Endothelial cell of umbilical vein (primary cell): ENCODE measurements at regions not wholly inside any gene's neighbourhood (a gene's known extent, or its start where the extent isn't known, plus 50 kb on each side); places are given as distances from the start of the nearest gene placed in this dataset.
A peak's percentile ranks its signal among the peaks of the same experiment; 100 is the strongest.

ENCODE experiments used
- BruUV-seq: library from RNA; stranded (reverse); fragments of 400-500 nt; replicated peaks from 2 replicates; lab custom pipeline; 2021; lab: Mats Ljungman, UMichigan
- CTCF ChIA-PET: fragments of 300-600, 350-600 bp; sonication (Branson Sonifier 250); formaldehyde crosslinking; loops from one replicate; lab custom pipeline; 2021; ENCODE audit warnings: antibody characterized with exemption, inconsistent platforms; lab: Charles Lee
- POLR2A ChIA-PET: fragments of 300-600, 350-600 bp; sonication (Branson Sonifier 250); formaldehyde crosslinking; loops from one replicate; lab custom pipeline; 2021; ENCODE audit warnings: antibody characterized with exemption, inconsistent platforms; lab: Charles Lee
- DNase-seq: peaks from one replicate; pipeline ENCODE4 v3.0.0-alpha.2; 2011; ENCODE audit warnings: low read depth, low spot score
- FAIRE-seq: peaks from 2 replicates; lab custom pipeline; 2011; peaks lifted over from hg19 to GRCh38; lab: Jason Lieb, UNC
- H2AFZ ChIP-seq: 2 replicates; pipeline ENCODE4 v1.6.0; 2012; ENCODE audit warnings: low read depth, low read length, control low read depth, inconsistent platforms
- H3K27ac ChIP-seq: 2 replicates; pipeline ENCODE4 v1.5.1; 2011; ENCODE audit warnings: low read depth, mild to moderate bottlenecking, control low read depth, low read length, moderate library complexity; ENCODE audit not compliant: insufficient read depth
- H3K27me3 ChIP-seq, 2 experiments: 2 replicates each; pipeline versions ENCODE4 v1.6.0 to v1.6.1; 2011; ENCODE audit warnings: low read length in 2 of 2, mixed read lengths in 1 of 2; ENCODE audit not compliant: control insufficient read depth in 2 of 2, insufficient read depth in 2 of 2
- H3K36me3 ChIP-seq, 2 experiments: 2 replicates in 1 of 2; 3 replicates in 1 of 2; pipeline ENCODE4 v1.5.1; 2011; ENCODE audit warnings: low read length in 2 of 2, mild to moderate bottlenecking in 1 of 2, moderate library complexity in 1 of 2; ENCODE audit not compliant: control insufficient read depth in 2 of 2, insufficient read depth in 2 of 2; ENCODE audit errors: extremely low read depth in 1 of 2
- H3K4me1 ChIP-seq: 3 replicates; pipeline ENCODE4 v1.5.1; 2011; ENCODE audit warnings: mild to moderate bottlenecking, low read length; ENCODE audit not compliant: control insufficient read depth, insufficient read depth; ENCODE audit errors: extremely low read depth
- H3K4me2 ChIP-seq: 2 replicates; pipeline ENCODE4 v1.6.1; 2011; ENCODE audit warnings: low read length, control low read depth, mixed read lengths; ENCODE audit not compliant: insufficient read depth
- H3K4me3 ChIP-seq, 3 experiments: fragments of 200-600 bp in 1 of 3; sonication (generic), shearing (Covaris generic) in 1 of 3; replicated peaks in 1 of 3; 2 replicates each; pipeline ENCODE4 v1.5.1; 2011 to 2016; ENCODE audit warnings: control low read depth in 3 of 3, low read length in 3 of 3, mild to moderate bottlenecking in 2 of 3, inconsistent platforms in 1 of 3, low read depth in 1 of 3, moderate library complexity in 1 of 3; ENCODE audit not compliant: insufficient read depth in 1 of 3
- H3K79me2 ChIP-seq: 2 replicates; pipeline ENCODE4 v1.6.0; 2012; ENCODE audit warnings: low read length, inconsistent platforms; ENCODE audit not compliant: control insufficient read depth, insufficient read depth
- H3K9ac ChIP-seq: replicated peaks from 2 replicates; pipeline ENCODE3; 2011; ENCODE audit warnings: low read length, control low read depth; ENCODE audit not compliant: insufficient read depth; ENCODE audit errors: extremely low read depth
- H3K9me1 ChIP-seq: replicated peaks from 3 replicates; pipeline ENCODE4 v1.6.0; 2011; ENCODE audit warnings: mild to moderate bottlenecking, low read length; ENCODE audit not compliant: control insufficient read depth, insufficient read depth; ENCODE audit errors: extremely low read depth
- H3K9me3 ChIP-seq: replicated peaks from 2 replicates; pipeline ENCODE4 v1.5.1; 2012; ENCODE audit warnings: low read length, inconsistent platforms; ENCODE audit not compliant: control insufficient read depth, insufficient read depth
- H4K20me1 ChIP-seq: replicated peaks from 2 replicates; pipeline ENCODE3; 2011; ENCODE audit warnings: mild to moderate bottlenecking, low read length; ENCODE audit not compliant: control insufficient read depth, insufficient read depth; ENCODE audit errors: extremely low read depth
- FOS ChIP-seq: IDR thresholded peaks from 2 replicates; pipeline ENCODE4 v1.6.1; 2011; ENCODE audit warnings: mild to moderate bottlenecking, low read length, moderate library complexity, borderline replicate concordance; ENCODE audit not compliant: insufficient read depth
- GATA2 ChIP-seq: IDR thresholded peaks from 2 replicates; pipeline ENCODE4 v1.7.0; 2011; ENCODE audit warnings: low read depth, mild to moderate bottlenecking, moderate library complexity, mixed read lengths, low read length; ENCODE audit not compliant: insufficient read length, insufficient read depth
- MAX ChIP-seq: IDR thresholded peaks from 2 replicates; pipeline ENCODE4 v1.6.1; 2011; ENCODE audit not compliant: insufficient read depth, insufficient read length
- MYC ChIP-seq: IDR thresholded peaks from one replicate; pipeline ENCODE4 v1.6.1; 2011; ENCODE audit warnings: mild to moderate bottlenecking, low read depth, low read length
- POLR2A ChIP-seq: IDR thresholded peaks from 2 replicates; pipeline ENCODE4 v1.6.1; 2012; ENCODE audit warnings: low read depth, mild to moderate bottlenecking, control low read depth, low read length
- POLR2AphosphoS5 ChIP-seq: IDR thresholded peaks from 2 replicates; pipeline ENCODE4 v1.6.1; 2012; ENCODE audit warnings: low read depth, mild to moderate bottlenecking, control low read depth, low read length, moderate library complexity; ENCODE audit not compliant: insufficient read depth
- dilution Hi-C: fragments of 300-500 bp; cut with MboI; formaldehyde crosslinking; loops from one replicate; pipeline ENCODE4 v1.15.0; 2019; ENCODE audit warnings: low sequenced_read_pairs; ENCODE audit not compliant: extremely low pct_ligation_motif_present
- intact Hi-C: fragments of 100-400 bp; cut with micrococcal nuclease; formaldehyde crosslinking; loops from one replicate; pipeline ENCODE4 v1.10.0; 2022

- POLR2A ChIA-PET = no interaction called here
- DNase-seq (no peak), FAIRE-seq (peak; percentile 8)
- Histone ChIP-seq H3K27me3 (no peaks in the 10 kb centered on the region), H3K9me3 (no peaks in the 10 kb centered on the region), H3K4me2 (no peak overlapping the region), H3K79me2 (no peaks in the 10 kb centered on the region), H3K4me1 (no peaks in the 10 kb centered on the region), H3K9ac (no peak overlapping the region), H4K20me1 (no peaks in the 10 kb centered on the region), H3K27ac (no peak overlapping the region), H3K9me1 (no peaks in the 10 kb centered on the region), H2AFZ (no peak overlapping the region), H3K4me3 (no peak overlapping the region), H3K36me3 (no peaks in the 10 kb centered on the region)
- intact Hi-C loops = no loop called here
- TF ChIP-seq POLR2AphosphoS5 (no peak), FOS (no peak), MYC (no peak)
- BruUV-seq = no TSS peak
- CTCF ChIA-PET = no interaction called here
- dilution Hi-C loops = no loop called here
These were observed 317.6 kb upstream of the CNKSR2 start for GRCh38 chrX:21056622-21057021.

GRCh38 chrX:21047034-21047455, 327.2 kb upstream of the CNKSR2 start:
- Histone ChIP-seq H3K4me2 (no peak overlapping the region), H3K27ac (no peak overlapping the region), H4K20me1 (no peaks in the 10 kb centered on the region), H3K4me3 (no peak overlapping the region), H3K9me3 (no peaks in the 10 kb centered on the region), H3K79me2 (no peaks in the 10 kb centered on the region), H3K36me3 (no peaks in the 10 kb centered on the region), H3K4me1 (no peaks in the 10 kb centered on the region), H3K9me1 (no peaks in the 10 kb centered on the region), H3K9ac (no peak overlapping the region), H2AFZ (no peak overlapping the region), H3K27me3 (no peaks in the 10 kb centered on the region)
- TF ChIP-seq FOS = no peak
- no peak for TF ChIP-seq MAX
- TF ChIP-seq GATA2 = no peak
- TF ChIP-seq POLR2A = no peak
- POLR2A ChIA-PET = no interaction called here
- dilution Hi-C loops = no loop called here
- CTCF ChIA-PET = no interaction called here
- DNase-seq = no peak
- FAIRE-seq = no peak
- no TSS peak for BruUV-seq
- intact Hi-C loops = no loop called here
